ENCODE measurements at regions not wholly inside any gene's neighbourhood (a gene's known extent, or its start where the extent isn't known, plus 50 kb on each side); places are given as distances from the start of the nearest gene placed in this dataset.

DNA sequence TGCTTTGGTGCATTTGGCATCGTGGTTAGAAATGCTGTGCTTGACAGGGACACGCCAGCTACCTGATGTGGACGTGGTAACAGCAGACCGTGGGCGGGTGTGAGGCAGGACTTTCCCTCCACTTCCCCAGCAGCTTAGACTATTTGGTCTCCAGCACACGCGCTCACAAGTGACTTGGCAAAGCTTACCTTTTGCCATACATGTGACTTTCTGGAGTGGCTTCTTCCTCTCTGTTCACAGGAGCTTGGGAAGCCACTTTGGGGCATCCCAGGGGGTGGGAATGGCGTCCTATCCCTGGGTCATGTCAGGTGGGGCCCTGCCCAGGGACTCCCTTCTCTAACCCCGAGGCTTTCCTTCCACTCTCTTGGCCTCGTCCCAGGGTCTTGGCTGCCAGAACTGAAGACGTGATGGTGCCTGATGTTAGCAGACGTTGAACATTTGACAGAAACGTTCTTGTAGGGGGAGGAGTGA is 228.7 kb upstream of the KLF6 start:
- CTCF ChIA-PET: no interaction called here
- no peaks in the 10 kb centered on the region for H3K36me3 ChIP-seq (ENCODE audit: control insufficient read depth, insufficient read depth, low read length)
- TF ChIP-seq, protein P1, sequence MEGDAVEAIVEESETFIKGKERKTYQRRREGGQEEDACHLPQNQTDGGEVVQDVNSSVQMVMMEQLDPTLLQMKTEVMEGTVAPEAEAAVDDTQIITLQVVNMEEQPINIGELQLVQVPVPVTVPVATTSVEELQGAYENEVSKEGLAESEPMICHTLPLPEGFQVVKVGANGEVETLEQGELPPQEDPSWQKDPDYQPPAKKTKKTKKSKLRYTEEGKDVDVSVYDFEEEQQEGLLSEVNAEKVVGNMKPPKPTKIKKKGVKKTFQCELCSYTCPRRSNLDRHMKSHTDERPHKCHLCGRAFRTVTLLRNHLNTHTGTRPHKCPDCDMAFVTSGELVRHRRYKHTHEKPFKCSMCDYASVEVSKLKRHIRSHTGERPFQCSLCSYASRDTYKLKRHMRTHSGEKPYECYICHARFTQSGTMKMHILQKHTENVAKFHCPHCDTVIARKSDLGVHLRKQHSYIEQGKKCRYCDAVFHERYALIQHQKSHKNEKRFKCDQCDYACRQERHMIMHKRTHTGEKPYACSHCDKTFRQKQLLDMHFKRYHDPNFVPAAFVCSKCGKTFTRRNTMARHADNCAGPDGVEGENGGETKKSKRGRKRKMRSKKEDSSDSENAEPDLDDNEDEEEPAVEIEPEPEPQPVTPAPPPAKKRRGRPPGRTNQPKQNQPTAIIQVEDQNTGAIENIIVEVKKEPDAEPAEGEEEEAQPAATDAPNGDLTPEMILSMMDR (IDR thresholded peaks at IDR 0.05; ENCODE audit: insufficient read depth, low read depth, low read length): no peak
- H3K27me3 ChIP-seq (ENCODE audit: control insufficient read depth, insufficient read depth, low read length): no peaks in the 10 kb centered on the region
- DNase-seq (ENCODE audit: low read depth): no peak
- POLR2A ChIA-PET: no interaction called here
- no peak overlapping the region for H3K4me3 ChIP-seq (ENCODE audit: low read depth, low read length)

DNA sequence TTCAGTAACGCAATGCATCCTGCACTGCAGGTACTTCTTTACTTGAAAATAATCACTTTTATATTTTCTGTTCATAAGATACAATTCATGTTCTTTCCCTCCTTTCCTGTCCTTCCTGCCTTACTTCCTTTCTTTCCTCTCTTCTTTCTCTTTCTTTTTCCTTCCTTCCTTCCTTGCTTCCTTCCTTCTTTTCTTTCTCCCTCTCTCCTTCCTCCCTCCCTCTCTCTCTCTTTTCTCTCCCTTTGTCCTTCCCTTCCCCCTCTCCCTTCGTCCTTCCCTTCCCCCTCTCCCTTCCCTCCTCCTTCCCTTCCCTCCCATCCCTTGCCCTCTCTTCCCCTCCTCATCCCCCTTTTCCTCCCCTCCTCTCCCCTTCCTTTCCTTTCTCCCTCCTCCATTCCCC is 227.8 kb upstream of the KLF6 start:
- TF ChIP-seq, protein P1 (IDR thresholded peaks at IDR 0.05; ENCODE audit: insufficient read depth, low read depth, low read length): no peak
- Histone ChIP-seq H3K36me3 (ENCODE audit: control insufficient read depth, insufficient read depth, low read length) (no peaks in the 10 kb centered on the region), H3K4me3 (ENCODE audit: low read depth, low read length) (no peak overlapping the region), H3K27me3 (ENCODE audit: control insufficient read depth, insufficient read depth, low read length) (no peaks in the 10 kb centered on the region)
- ChIA-PET CTCF (no interaction called here), POLR2A (no interaction called here)
- DNase-seq (ENCODE audit: low read depth): no peak

DNA sequence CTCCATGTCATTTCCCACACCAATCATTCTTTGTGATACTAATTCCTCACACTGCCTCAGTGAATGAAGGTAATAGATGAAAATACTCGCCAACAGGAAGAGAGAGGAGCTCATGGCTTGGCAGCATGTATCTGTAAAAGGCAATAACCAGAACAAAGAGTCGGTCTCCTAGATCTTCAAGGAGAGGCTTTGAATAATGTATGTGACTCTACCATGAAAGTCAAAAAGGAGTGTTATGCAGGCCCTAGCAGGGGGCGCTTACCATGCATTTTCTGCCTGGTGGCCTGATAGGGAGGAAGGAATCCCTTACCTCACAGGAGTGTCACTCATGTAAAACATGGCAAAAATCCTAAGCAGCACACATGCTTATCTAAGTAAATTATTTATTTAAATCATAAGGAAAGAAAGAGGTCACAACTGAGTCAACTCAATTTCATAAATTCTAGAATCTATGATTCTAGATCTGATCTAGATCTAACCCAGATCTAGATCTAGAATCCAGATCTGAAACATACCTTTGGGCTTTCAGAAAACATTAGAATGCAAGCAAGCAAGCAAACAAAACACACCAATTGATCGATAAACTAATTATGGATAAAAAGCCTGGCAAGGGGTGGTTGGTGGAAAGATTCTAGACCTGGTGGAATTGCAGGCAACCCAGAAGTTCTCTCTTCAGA is 226.3 kb upstream of the KLF6 start:
- TF ChIP-seq, protein P1 (IDR thresholded peaks at IDR 0.05; ENCODE audit: insufficient read depth, low read depth, low read length): no peak
- POLR2A ChIA-PET: no interaction called here
- no peak overlapping the region for H3K4me3 ChIP-seq (ENCODE audit: low read depth, low read length)

DNA sequence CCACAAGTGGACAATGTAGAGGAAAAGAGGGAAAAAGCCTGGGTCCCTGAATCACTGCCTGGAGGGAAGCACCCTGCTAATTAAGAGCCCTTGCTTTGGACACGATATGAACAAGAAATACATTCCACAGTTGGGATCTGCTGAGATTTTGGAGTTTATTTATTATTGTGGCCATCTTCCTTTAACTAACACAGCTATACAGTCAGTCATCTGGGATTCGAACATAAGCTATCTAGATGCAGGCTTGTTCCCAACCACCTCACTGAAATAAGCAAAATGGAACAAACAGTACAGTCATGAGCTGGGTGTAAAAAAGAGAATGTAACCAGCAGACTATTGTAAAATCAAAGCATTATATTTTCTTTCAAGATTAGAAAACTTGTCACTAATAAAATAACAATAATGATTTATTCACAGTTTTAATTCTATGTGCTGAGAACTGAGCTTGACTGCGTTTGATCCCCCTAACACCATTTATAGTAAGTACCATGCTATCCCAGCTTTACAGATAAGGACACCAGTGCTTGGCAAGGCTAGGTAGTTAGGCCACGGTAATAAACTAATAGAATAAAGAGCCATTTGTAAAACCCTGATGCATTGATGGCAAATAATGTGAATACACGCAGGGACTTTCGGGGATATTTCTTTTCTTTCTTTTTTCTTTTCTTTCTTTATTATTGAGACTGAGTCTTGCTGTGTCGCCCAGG is 223.8 kb upstream of the KLF6 start:
- no peak for DNase-seq (ENCODE audit: low read depth)
- CTCF ChIA-PET: no interaction called here
- Histone ChIP-seq H3K36me3 (ENCODE audit: control insufficient read depth, insufficient read depth, low read length) (no peaks in the 10 kb centered on the region), H3K27me3 (ENCODE audit: control insufficient read depth, insufficient read depth, low read length) (no peaks in the 10 kb centered on the region), H3K4me3 (ENCODE audit: low read depth, low read length) (no peak overlapping the region)
- TF ChIP-seq, protein P1 (IDR thresholded peaks at IDR 0.05; ENCODE audit: insufficient read depth, low read depth, low read length): no peak
- POLR2A ChIA-PET: no interaction called here

More for the DNA sequence above, 226.3 kb upstream of the KLF6 start:
- H3K27me3 ChIP-seq (ENCODE audit: control insufficient read depth, insufficient read depth, low read length): no peaks in the 10 kb centered on the region
- H3K36me3 ChIP-seq (ENCODE audit: control insufficient read depth, insufficient read depth, low read length): no peaks in the 10 kb centered on the region
- CTCF ChIA-PET: no interaction called here
- DNase-seq (ENCODE audit: low read depth): no peak

DNA sequence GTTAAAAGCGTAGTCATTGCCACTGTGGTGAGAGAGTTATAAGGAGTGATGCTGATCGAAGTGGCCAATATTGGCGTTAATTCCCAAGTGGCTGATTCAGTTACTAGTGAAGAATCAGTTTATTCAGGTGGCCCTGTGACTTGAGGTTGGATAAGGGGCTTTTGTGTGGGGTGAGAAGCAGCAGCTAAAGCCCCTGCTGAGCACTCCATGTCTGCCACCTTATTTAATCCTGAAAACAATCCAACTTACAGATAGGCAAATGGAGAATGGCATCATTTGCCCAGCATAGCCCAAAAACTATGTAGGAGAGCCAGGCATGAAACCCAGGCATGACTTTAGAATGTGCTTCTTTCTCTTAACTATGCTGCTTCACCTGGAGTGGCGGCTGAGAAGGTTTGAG is 222.8 kb upstream of the KLF6 start:
- no peaks in the 10 kb centered on the region for H3K36me3 ChIP-seq (ENCODE audit: control insufficient read depth, insufficient read depth, low read length)
- CTCF ChIA-PET: interaction anchor here (0.9 kb wide), 1 partner anchor 9 kb away, joined by 3 read pairs; no protein-coding TSS in a partner anchor
- no peak for DNase-seq (ENCODE audit: low read depth)
- H3K4me3 ChIP-seq (ENCODE audit: low read depth, low read length): no peak overlapping the region
- POLR2A ChIA-PET: no interaction called here
- H3K27me3 ChIP-seq (ENCODE audit: control insufficient read depth, insufficient read depth, low read length): no peaks in the 10 kb centered on the region
- TF ChIP-seq, protein P1 (IDR thresholded peaks at IDR 0.05; ENCODE audit: insufficient read depth, low read depth, low read length): no peak
